H1 (cell line): ENCODE measurements at regions not wholly inside any gene's neighbourhood (a gene's known extent, or its start where the extent isn't known, plus 50 kb on each side); places are given as distances from the start of the nearest gene placed in this dataset.

ENCODE experiments used
- CTCF ChIA-PET: fragments of 300-600 bp; sonication (Branson Sonifier 250); formaldehyde crosslinking; loops from one replicate; lab custom pipeline; 2021; ENCODE audit not compliant: partially characterized antibody; lab: Charles Lee
- POLR2A ChIA-PET: fragments of 300-600 bp; sonication (Branson Sonifier 250); formaldehyde crosslinking; loops from one replicate; lab custom pipeline; 2021; ENCODE audit warnings: inconsistent platforms; ENCODE audit not compliant: partially characterized antibody; lab: Charles Lee
- DNase-seq, 2 experiments: peaks; one replicate each; pipeline versions ENCODE4 v3.0.0 to v3.0.0-alpha.2; 2010 to 2022; ENCODE audit warnings: low spot score in 2 of 2, low read depth in 1 of 2, mixed read lengths in 1 of 2
- FAIRE-seq: peaks from 2 replicates; lab custom pipeline; 2011; peaks lifted over from hg19 to GRCh38; lab: Jason Lieb, UNC
- H2AFZ ChIP-seq: 2 replicates; pipeline ENCODE4 v1.8.1; 2012; ENCODE audit warnings: low read length, inconsistent platforms
- H2AK5ac ChIP-seq: 2 replicates; pipeline ENCODE4 v1.6.1; 2013; ENCODE audit warnings: low read depth, low read length
- H2BK120ac ChIP-seq: replicated peaks from 2 replicates; pipeline ENCODE3; 2013; ENCODE audit warnings: low read depth, low read length, inconsistent platforms
- H2BK12ac ChIP-seq: 2 replicates; pipeline ENCODE4 v1.6.1; 2013; ENCODE audit warnings: low read depth, low read length
- H2BK15ac ChIP-seq: 2 replicates; pipeline ENCODE4 v1.6.1; 2013; ENCODE audit warnings: low read length
- H2BK20ac ChIP-seq: 2 replicates; pipeline ENCODE4 v1.6.1; 2013; ENCODE audit warnings: low read length
- H2BK5ac ChIP-seq: 2 replicates; pipeline ENCODE4 v1.6.1; 2013; ENCODE audit warnings: low read depth, low read length
- H3K14ac ChIP-seq: 2 replicates; pipeline ENCODE4 v1.6.1; 2013; ENCODE audit warnings: inconsistent platforms; ENCODE audit not compliant: insufficient read length
- H3K18ac ChIP-seq: 2 replicates; pipeline ENCODE4 v1.6.1; 2013; ENCODE audit warnings: low read length; ENCODE audit errors: extremely low read depth
- H3K23ac ChIP-seq: 2 replicates; pipeline ENCODE4 v1.6.1; 2013; ENCODE audit warnings: inconsistent platforms; ENCODE audit not compliant: insufficient read length
- H3K23me2 ChIP-seq: 2 replicates; pipeline ENCODE4 v1.6.1; 2013; ENCODE audit warnings: low read depth, low read length
- H3K27ac ChIP-seq: 2 replicates; pipeline ENCODE4 v1.6.1; 2011; ENCODE audit warnings: low read depth, low read length, inconsistent platforms
- H3K27me3 ChIP-seq, 4 experiments: replicated peaks in 1 of 4; 1 replicate in 1 of 4; 2 replicates in 3 of 4; pipeline versions ENCODE4 v1.6.1 to v1.8.1; 2011 to 2013; ENCODE audit warnings: low read length in 3 of 4, mild to moderate bottlenecking in 3 of 4, inconsistent platforms in 2 of 4, mixed read lengths in 2 of 4, moderate library complexity in 1 of 4; ENCODE audit not compliant: control insufficient read depth in 3 of 4, insufficient read depth in 3 of 4; ENCODE audit errors: extremely low read depth in 1 of 4
- H3K36me3 ChIP-seq, 4 experiments: 2 replicates each; pipeline versions ENCODE4 v1.6.1 to v1.8.1; 2011 to 2013; ENCODE audit warnings: mild to moderate bottlenecking in 4 of 4, low read length in 3 of 4, moderate library complexity in 2 of 4, control low read depth in 1 of 4, inconsistent platforms in 1 of 4; ENCODE audit not compliant: insufficient read depth in 4 of 4, control insufficient read depth in 2 of 4
- H3K4ac ChIP-seq: replicated peaks from 2 replicates; pipeline ENCODE3; 2013; ENCODE audit warnings: low read length, low read depth, mixed read lengths, inconsistent platforms; ENCODE audit not compliant: insufficient read length
- H3K4me1 ChIP-seq, 4 experiments: replicated peaks in 1 of 4; 1 replicate in 1 of 4; 2 replicates in 3 of 4; pipeline versions ENCODE4 v1.6.1 to v1.8.1; 2011 to 2013; ENCODE audit warnings: low read length in 3 of 4, inconsistent platforms in 2 of 4, mixed read lengths in 1 of 4; ENCODE audit not compliant: insufficient read depth in 4 of 4, control insufficient read depth in 3 of 4
- H3K4me2 ChIP-seq, 2 experiments: 2 replicates each; pipeline versions ENCODE4 v1.6.1 to v1.8.1; 2011 to 2013; ENCODE audit warnings: low read depth in 2 of 2, low read length in 2 of 2, control low read depth in 1 of 2, inconsistent platforms in 1 of 2, mild to moderate bottlenecking in 1 of 2; ENCODE audit not compliant: insufficient read depth in 1 of 2
- H3K4me3 ChIP-seq, 4 experiments: fragments of 200-600, 300-600 bp in 1 of 4; sonication (generic), shearing (Covaris generic), sonication (Bioruptor Twin) in 1 of 4; 2 replicates each; pipeline versions ENCODE4 v1.5.1 to v1.8.1; 2011 to 2016; ENCODE audit warnings: low read length in 4 of 4, low read depth in 3 of 4, control low read depth in 2 of 4, inconsistent platforms in 2 of 4, mild to moderate bottlenecking in 2 of 4, mixed read lengths in 1 of 4, moderate library complexity in 1 of 4; ENCODE audit not compliant: insufficient read depth in 2 of 4; ENCODE audit errors: extremely low read depth in 1 of 4
- H3K56ac ChIP-seq: replicated peaks from 2 replicates; pipeline ENCODE3; 2013; ENCODE audit warnings: low read depth, mild to moderate bottlenecking, mixed read lengths, low read length, inconsistent platforms; ENCODE audit not compliant: insufficient read length
- H3K79me1 ChIP-seq: 2 replicates; pipeline ENCODE4 v1.6.1; 2013; ENCODE audit warnings: low read depth, low read length, control low read depth
- H3K79me2 ChIP-seq, 2 experiments: 2 replicates each; pipeline versions ENCODE4 v1.6.1 to v1.8.1; 2012 to 2013; ENCODE audit warnings: low read length in 2 of 2, mild to moderate bottlenecking in 2 of 2, inconsistent platforms in 1 of 2; ENCODE audit not compliant: insufficient read depth in 2 of 2, control insufficient read depth in 1 of 2
- H3K9ac ChIP-seq, 4 experiments: replicated peaks in 1 of 4; 1 replicate in 1 of 4; 2 replicates in 3 of 4; pipeline versions ENCODE4 v1.6.1 to v1.8.1; 2011 to 2013; ENCODE audit warnings: low read depth in 3 of 4, low read length in 3 of 4, control low read depth in 2 of 4, mild to moderate bottlenecking in 2 of 4, moderate library complexity in 2 of 4, inconsistent platforms in 1 of 4; ENCODE audit errors: extremely low read depth in 1 of 4
- H3K9me3 ChIP-seq, 2 experiments: 2 replicates each; pipeline versions ENCODE4 v1.6.1 to v1.8.1; 2012 to 2013; ENCODE audit warnings: mild to moderate bottlenecking in 2 of 2, moderate library complexity in 2 of 2, control low read depth in 1 of 2, inconsistent platforms in 1 of 2, low read depth in 1 of 2, low read length in 1 of 2, mixed read lengths in 1 of 2; ENCODE audit not compliant: insufficient read depth in 2 of 2
- H4K20me1 ChIP-seq, 2 experiments: replicated peaks in 1 of 2; 2 replicates each; pipeline versions ENCODE3 to v1.8.1; 2011 to 2013; ENCODE audit warnings: inconsistent platforms in 2 of 2, low read length in 2 of 2, mild to moderate bottlenecking in 1 of 2; ENCODE audit not compliant: insufficient read depth in 2 of 2, control insufficient read depth in 1 of 2
- H4K5ac ChIP-seq: 2 replicates; pipeline ENCODE4 v1.6.1; 2013; ENCODE audit warnings: low read length, low read depth, mixed read lengths, inconsistent platforms; ENCODE audit not compliant: insufficient read length
- H4K8ac ChIP-seq: 2 replicates; pipeline ENCODE4 v1.8.0; 2013; ENCODE audit warnings: mild to moderate bottlenecking, moderate library complexity, low read length, inconsistent platforms; ENCODE audit not compliant: insufficient read depth; ENCODE audit errors: extremely low read depth
- H4K91ac ChIP-seq: replicated peaks from 2 replicates; pipeline ENCODE3; 2013; ENCODE audit warnings: low read length, mixed read lengths, inconsistent platforms; ENCODE audit not compliant: insufficient read length
- CREB1 ChIP-seq: IDR thresholded peaks from 2 replicates; pipeline ENCODE4 v1.6.1; 2012; ENCODE audit warnings: inconsistent platforms
- JUN ChIP-seq: IDR thresholded peaks from 2 replicates; pipeline ENCODE4 v1.6.1; 2011; ENCODE audit warnings: low read depth, mild to moderate bottlenecking, improper control_type of control experiment, low read length
- POLR2AphosphoS5 ChIP-seq: IDR thresholded peaks from 2 replicates; pipeline ENCODE4 v1.6.1; 2011; ENCODE audit warnings: low read depth, low read length
- RBBP5 ChIP-seq: IDR thresholded peaks from 2 replicates; pipeline ENCODE4 v1.7.1; 2012; ENCODE audit warnings: low read depth, mild to moderate bottlenecking, inconsistent platforms, low read length, moderate library complexity, borderline replicate concordance
- RFX5 ChIP-seq: IDR thresholded peaks from 2 replicates; pipeline ENCODE4 v1.6.1; 2011; ENCODE audit warnings: low read depth, low read length, improper control_type of control experiment, borderline replicate concordance
- RXRA ChIP-seq: IDR thresholded peaks from 2 replicates; pipeline ENCODE4 v1.6.1; 2011; ENCODE audit warnings: low read depth, mild to moderate bottlenecking, low read length, moderate library complexity; ENCODE audit not compliant: insufficient read depth
- SIRT6 ChIP-seq: IDR thresholded peaks from one replicate; pipeline ENCODE4 v1.7.1; 2012; ENCODE audit warnings: low read length, inconsistent platforms
- SP4 ChIP-seq: IDR thresholded peaks from 2 replicates; pipeline ENCODE4 v1.6.1; 2012; ENCODE audit warnings: low read length, inconsistent platforms
- TAF1 ChIP-seq: IDR thresholded peaks from 2 replicates; pipeline ENCODE4 v1.6.1; 2011; ENCODE audit warnings: mild to moderate bottlenecking, low read depth, low read length
- ZNF274 ChIP-seq: IDR thresholded peaks from 2 replicates; pipeline ENCODE4 v1.7.0; 2012; ENCODE audit warnings: low read length, borderline replicate concordance; ENCODE audit errors: extremely low read depth
- WGBS, 2 experiments: shearing (Covaris generic) in 1 of 2; methylation state at CpG; one replicate each; pipeline versions ENCODE4 v1.1.6 to v1.1.7; 2013 to 2015; ENCODE audit warnings: low lambda C conversion rate in 2 of 2, mixed read lengths in 2 of 2, inconsistent platforms in 1 of 2, low coverage in 1 of 2, missing lambda C conversion rate in 1 of 2; ENCODE audit not compliant: insufficient replicate concordance in 2 of 2, insufficient coverage in 1 of 2, insufficient read length in 1 of 2; ENCODE audit errors: extremely low coverage in 1 of 2, missing lambda C conversion rate in 1 of 2; 5-methylcytosine and 5-hydroxymethylcytosine counted together

DNA sequence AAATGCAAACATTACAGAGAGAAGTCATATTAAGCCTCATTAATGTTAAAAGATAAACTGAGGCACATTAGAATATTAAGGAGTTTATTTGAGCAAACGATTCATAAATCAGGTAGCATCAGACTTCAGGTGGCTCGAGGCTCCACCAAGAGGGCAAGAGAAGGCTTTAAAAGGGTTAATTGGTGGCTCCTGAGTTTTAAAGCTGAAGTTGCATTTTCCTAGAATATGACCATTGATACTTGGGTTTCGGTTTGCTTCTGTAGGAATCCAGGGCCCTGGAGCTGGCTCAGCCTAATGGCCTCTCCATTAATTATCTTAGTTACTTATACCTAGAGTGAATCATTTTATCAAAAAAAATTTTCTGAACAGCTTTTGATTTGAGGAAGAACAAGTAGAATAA is 123.7 kb upstream of the NABP1 start:
- Histone ChIP-seq H2AFZ (no peak overlapping the region), H2BK20ac (no peak overlapping the region), H4K8ac (no peak overlapping the region), H3K14ac (no peak overlapping the region), H3K18ac (no peak overlapping the region), H3K36me3 (no peaks in the 10 kb centered on the region), H2BK15ac (no peak overlapping the region), H2BK12ac (no peak overlapping the region), H3K56ac (no peak overlapping the region), H3K4me2 (no peak overlapping the region), H3K23ac (no peak overlapping the region), H3K79me1 (no peaks in the 10 kb centered on the region), H3K27me3 (no peaks in the 10 kb centered on the region), H3K79me2 (no peaks in the 10 kb centered on the region), H3K9me3 (no peaks in the 10 kb centered on the region), H2BK120ac (no peak overlapping the region), H3K4ac (no peak overlapping the region), H4K91ac (no peak overlapping the region), H4K20me1 (peaks cover 0 to 3% of the 10 kb centered on the region in 2 experiments), H3K23me2 (no peaks in the 10 kb centered on the region), H3K27ac (no peak overlapping the region), H2AK5ac (no peak overlapping the region), H3K4me1 (no peaks in the 10 kb centered on the region), H2BK5ac (no peak overlapping the region), H4K5ac (no peak overlapping the region), H3K4me3 (no peak overlapping the region), H3K9ac (no peak overlapping the region)
- 92% methylated on average over 3 of the region's 3 CpGs; no CpG with 5 or more reads in 1 of the 2 experiments for WGBS, 2 experiments
- ChIA-PET CTCF (interaction anchor here (0.5 to 10.0 kb wide), 22 partner anchors 10 to 608 kb away, joined by 3 to 91 read pairs (median 4); no protein-coding TSS in a partner anchor), POLR2A (no interaction called here)
- FAIRE-seq (no peak), DNase-seq (no peak)
- TF ChIP-seq JUN (no peak), CREB1 (no peak), TAF1 (no peak), SIRT6 (no peak), ZNF274 (no peak), RFX5 (no peak), RBBP5 (no peak), POLR2AphosphoS5 (no peak), SP4 (no peak), RXRA (no peak)
